Spleen (tissue), 7 donors: ENCODE measurements at regions not wholly inside any gene's neighbourhood (a gene's known extent, or its start where the extent isn't known, plus 50 kb on each side); places are given as distances from the start of the nearest gene placed in this dataset.

ENCODE experiments used
- POLR2A ChIP-seq, 3 donors: fragments of 450-650 bp; IDR thresholded peaks; one replicate each; pipeline ENCODE4 v1.5.1; 2017; ENCODE audit warnings: antibody characterized with exemption in 3 of 3, mild to moderate bottlenecking in 1 of 3
- POLR2AphosphoS5 ChIP-seq, 3 donors: sonication (generic); formaldehyde crosslinking; IDR thresholded peaks; one replicate each; pipeline ENCODE4 v1.5.1; 2017; ENCODE audit warnings: antibody characterized with exemption in 3 of 3
- TF ChIP-seq, protein P1 (sequence below), 11 experiments: fragments of 200-600 bp in 7 of 11; fragments of 450-650 bp in 4 of 11; sonication (generic) in 4 of 11; IDR thresholded peaks in 8 of 11; conservative IDR thresholded peaks in 3 of 11; 1 replicate in 7 of 11; 2 replicates in 4 of 11; pipeline versions ENCODE4 v1.4.0 to v1.8.0; 2016 to 2021; ENCODE audit warnings: antibody characterized with exemption in 11 of 11, inconsistent platforms in 4 of 11, mild to moderate bottlenecking in 1 of 11
- donor health status: DM: no; HTN: no; CAD: no; lungs with moderate emphysema.
- donor health status: DM: no; HTN: no; CAD: no.
- donor health status: DM: no; HTN: no; CAD: no.

DNA sequence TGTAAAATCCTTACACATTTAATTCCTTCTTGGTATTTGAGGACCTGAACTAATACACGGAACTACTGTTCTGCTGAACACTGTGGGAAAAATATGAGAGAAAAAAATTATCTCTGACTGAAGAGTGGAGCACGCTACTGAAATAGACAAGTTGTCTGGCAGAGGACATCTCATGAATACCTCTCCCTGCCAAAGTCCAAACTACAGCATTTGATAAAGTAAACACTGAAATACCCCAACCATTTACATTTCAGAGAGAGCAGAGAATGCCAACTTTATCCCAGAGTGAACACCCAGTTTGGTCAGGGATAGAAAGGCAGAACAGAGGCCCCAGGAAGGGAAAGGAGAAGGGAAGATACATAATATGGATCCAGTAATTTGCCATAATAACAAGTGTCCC is 920.7 kb downstream of the SQOR start:
- TF ChIP-seq POLR2A (IDR thresholded peaks at IDR 0.05) (no peak), POLR2AphosphoS5 (IDR thresholded peaks at IDR 0.05) (no peak)
- TF ChIP-seq, protein P1, sequence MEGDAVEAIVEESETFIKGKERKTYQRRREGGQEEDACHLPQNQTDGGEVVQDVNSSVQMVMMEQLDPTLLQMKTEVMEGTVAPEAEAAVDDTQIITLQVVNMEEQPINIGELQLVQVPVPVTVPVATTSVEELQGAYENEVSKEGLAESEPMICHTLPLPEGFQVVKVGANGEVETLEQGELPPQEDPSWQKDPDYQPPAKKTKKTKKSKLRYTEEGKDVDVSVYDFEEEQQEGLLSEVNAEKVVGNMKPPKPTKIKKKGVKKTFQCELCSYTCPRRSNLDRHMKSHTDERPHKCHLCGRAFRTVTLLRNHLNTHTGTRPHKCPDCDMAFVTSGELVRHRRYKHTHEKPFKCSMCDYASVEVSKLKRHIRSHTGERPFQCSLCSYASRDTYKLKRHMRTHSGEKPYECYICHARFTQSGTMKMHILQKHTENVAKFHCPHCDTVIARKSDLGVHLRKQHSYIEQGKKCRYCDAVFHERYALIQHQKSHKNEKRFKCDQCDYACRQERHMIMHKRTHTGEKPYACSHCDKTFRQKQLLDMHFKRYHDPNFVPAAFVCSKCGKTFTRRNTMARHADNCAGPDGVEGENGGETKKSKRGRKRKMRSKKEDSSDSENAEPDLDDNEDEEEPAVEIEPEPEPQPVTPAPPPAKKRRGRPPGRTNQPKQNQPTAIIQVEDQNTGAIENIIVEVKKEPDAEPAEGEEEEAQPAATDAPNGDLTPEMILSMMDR (IDR thresholded peaks at IDR 0.05 in 8 of 11, conservative IDR thresholded peaks at IDR 0.05 in 3 of 11) = no peak
